GM12872 (cell line): ENCODE measurements at regions not wholly inside any gene's neighbourhood (a gene's known extent, or its start where the extent isn't known, plus 50 kb on each side); places are given as distances from the start of the nearest gene placed in this dataset.

Experiments
- CTCF ChIP-seq: IDR thresholded peaks from 3 replicates; pipeline ENCODE4 v1.5.1; 2011; ENCODE audit warnings: low read depth, mild to moderate bottlenecking, low read length, moderate library complexity; ENCODE audit not compliant: insufficient read depth

- no peak for TF ChIP-seq CTCF
Observed at GRCh38 chr1:4268889-4269284, 368.8 kb upstream of the C1orf174 start.

GRCh38 chr1:4269330-4269729 is 369.3 kb upstream of the C1orf174 start:
- TF ChIP-seq CTCF, result no peak

- no peak for TF ChIP-seq CTCF
Observed at GRCh38 chr1:4269952-4270570, 370.0 kb upstream of the C1orf174 start.

- TF ChIP-seq CTCF, result no peak
Observed at GRCh38 chr1:4270651-4271337, 370.7 kb upstream of the C1orf174 start.

- TF ChIP-seq CTCF, result no peak
Observed at GRCh38 chr1:4271338-4271998, 371.4 kb upstream of the C1orf174 start.

GRCh38 chr1:4272568-4272967 is 372.5 kb upstream of the C1orf174 start:
- TF ChIP-seq CTCF, result no peak

GRCh38 chr1:4273243-4273642 is 373.2 kb upstream of the C1orf174 start:
- no peak for TF ChIP-seq CTCF
